Suprapubic skin (tissue), 4 donors: ENCODE measurements at regions not wholly inside any gene's neighbourhood (a gene's known extent, or its start where the extent isn't known, plus 50 kb on each side); places are given as distances from the start of the nearest gene placed in this dataset.

Source experiments
- DNase-seq, 2 donors: peaks; one replicate each; pipeline ENCODE4 v3.0.0-alpha.2; 2019; ENCODE audit warnings: low spot score in 2 of 2
- H3K27ac ChIP-seq: fragments of 200-600 bp; sonication (generic); one replicate; pipeline ENCODE4 v1.5.1; 2019
- H3K27me3 ChIP-seq: fragments of 200-600 bp; sonication (generic); one replicate; pipeline ENCODE4 v1.5.1; 2019
- H3K36me3 ChIP-seq: fragments of 200-600 bp; sonication (generic); one replicate; pipeline ENCODE4 v1.5.1; 2019
- H3K4me1 ChIP-seq: fragments of 200-600 bp; sonication (generic); one replicate; pipeline ENCODE4 v1.5.1; 2019
- H3K4me3 ChIP-seq: fragments of 200-600 bp; sonication (generic); one replicate; pipeline ENCODE4 v1.5.1; 2019; ENCODE audit warnings: mild to moderate bottlenecking
- H3K9me3 ChIP-seq: fragments of 200-600 bp; sonication (generic); one replicate; pipeline ENCODE4 v1.5.1; 2019
- CTCF ChIP-seq, 2 donors: fragments of 200-600 bp in 1 of 2; fragments of 450-650 bp in 1 of 2; sonication (generic) in 1 of 2; IDR thresholded peaks; one replicate each; pipeline ENCODE4 v1.5.1; 2016 to 2019; ENCODE audit warnings: antibody characterized with exemption in 2 of 2, mild to moderate bottlenecking in 1 of 2, moderate library complexity in 1 of 2
- EP300 ChIP-seq: sonication (generic); formaldehyde crosslinking; IDR thresholded peaks from one replicate; pipeline ENCODE4 v1.6.1; 2017; ENCODE audit warnings: antibody characterized with exemption
- POLR2A ChIP-seq, 2 donors: fragments of 450-650 bp; IDR thresholded peaks; one replicate each; pipeline ENCODE4 v1.6.1; 2017; ENCODE audit warnings: antibody characterized with exemption in 2 of 2, mild to moderate bottlenecking in 2 of 2, moderate library complexity in 2 of 2
- POLR2AphosphoS5 ChIP-seq, 3 donors: sonication (generic); formaldehyde crosslinking; IDR thresholded peaks; one replicate each; pipeline ENCODE4 v1.6.1; 2017; ENCODE audit warnings: antibody characterized with exemption in 3 of 3
- WGBS: methylation state at CpG from one replicate; pipeline ENCODE4 v1.1.5; 2018; 5-methylcytosine and 5-hydroxymethylcytosine counted together

- TF ChIP-seq CTCF (IDR thresholded peaks at IDR 0.05): no peak
- TF ChIP-seq POLR2A (IDR thresholded peaks at IDR 0.05): no peak
- no peak for TF ChIP-seq EP300
- TF ChIP-seq POLR2AphosphoS5 (IDR thresholded peaks at IDR 0.05): no peak
- 61% methylated on average over 2 of the region's 2 CpGs for WGBS
- no peak for DNase-seq
These were observed 1015.7 kb downstream of the FSTL5 start for GRCh38 chr4:161148051-161148450.

GRCh38 chr4:161143375-161143774 is 1020.4 kb downstream of the FSTL5 start:
- 89% methylated on average over 3 of the region's 3 CpGs for WGBS
- H3K9me3 ChIP-seq: peaks cover 3% of the 10 kb centered on the region
- no peak for TF ChIP-seq CTCF (IDR thresholded peaks at IDR 0.05)
- no peak for TF ChIP-seq POLR2AphosphoS5 (IDR thresholded peaks at IDR 0.05)
- no peaks in the 10 kb centered on the region for H3K27me3 ChIP-seq
- no peak overlapping the region for H3K27ac ChIP-seq
- no peaks in the 10 kb centered on the region for H3K4me1 ChIP-seq
- no peaks in the 10 kb centered on the region for H3K36me3 ChIP-seq
- no peak for DNase-seq
- no peak overlapping the region for H3K4me3 ChIP-seq

More at GRCh38 chr4:161148051-161148450, 1015.7 kb downstream of the FSTL5 start:
- Histone ChIP-seq H3K9me3 (no peaks in the 10 kb centered on the region), H3K36me3 (no peaks in the 10 kb centered on the region), H3K27me3 (no peaks in the 10 kb centered on the region), H3K4me1 (no peaks in the 10 kb centered on the region), H3K4me3 (no peak overlapping the region), H3K27ac (no peak overlapping the region)

- no peaks in the 10 kb centered on the region for H3K4me1 ChIP-seq
- TF ChIP-seq POLR2A (IDR thresholded peaks at IDR 0.05) (no peak), POLR2AphosphoS5 (IDR thresholded peaks at IDR 0.05) (no peak), EP300 (no peak), CTCF (IDR thresholded peaks at IDR 0.05) (no peak)
- H3K27me3 ChIP-seq: no peaks in the 10 kb centered on the region
- no peak overlapping the region for H3K27ac ChIP-seq
- peaks cover 11% of the 10 kb centered on the region for H3K9me3 ChIP-seq
- no peaks in the 10 kb centered on the region for H3K36me3 ChIP-seq
- DNase-seq: no peak
- 42% methylated on average over 2 of the region's 2 CpGs for WGBS
- no peak overlapping the region for H3K4me3 ChIP-seq
These were observed 1029.0 kb downstream of the FSTL5 start for GRCh38 chr4:161134795-161135194.

GRCh38 chr4:161133586-161134276 is 1030.1 kb downstream of the FSTL5 start:
- no peak for DNase-seq
- H3K36me3 ChIP-seq: no peaks in the 10 kb centered on the region
- no peak overlapping the region for H3K27ac ChIP-seq
- H3K9me3 ChIP-seq: peaks cover 11% of the 10 kb centered on the region
- WGBS: 68% methylated on average over 4 of the region's 4 CpGs
- TF ChIP-seq EP300: no peak
- no peak for TF ChIP-seq POLR2A (IDR thresholded peaks at IDR 0.05)
- no peak for TF ChIP-seq POLR2AphosphoS5 (IDR thresholded peaks at IDR 0.05)
- no peak for TF ChIP-seq CTCF (IDR thresholded peaks at IDR 0.05)
- no peaks in the 10 kb centered on the region for H3K27me3 ChIP-seq
- H3K4me1 ChIP-seq: no peaks in the 10 kb centered on the region
- no peak overlapping the region for H3K4me3 ChIP-seq

- Histone ChIP-seq H3K9me3 (peaks cover 8% of the 10 kb centered on the region), H3K27ac (no peak overlapping the region), H3K36me3 (no peaks in the 10 kb centered on the region), H3K27me3 (no peaks in the 10 kb centered on the region), H3K4me3 (no peak overlapping the region), H3K4me1 (no peaks in the 10 kb centered on the region)
- WGBS: 88% methylated on average over 4 of the region's 4 CpGs
- TF ChIP-seq CTCF (IDR thresholded peaks at IDR 0.05): no peak
- TF ChIP-seq POLR2A (IDR thresholded peaks at IDR 0.05): no peak
- TF ChIP-seq POLR2AphosphoS5 (IDR thresholded peaks at IDR 0.05): no peak
- TF ChIP-seq EP300: no peak
- no peak for DNase-seq
These were observed 1030.9 kb downstream of the FSTL5 start for GRCh38 chr4:161132715-161133425.
